Uterus (tissue), 3 donors: ENCODE measurements at regions not wholly inside any gene's neighbourhood (a gene's known extent, or its start where the extent isn't known, plus 50 kb on each side); places are given as distances from the start of the nearest gene placed in this dataset.
A peak's percentile ranks its signal among the peaks of the same experiment; 100 is the strongest.

Experiments used
- DNase-seq, 2 donors: peaks; one replicate each; pipeline ENCODE4 v3.0.0-alpha.2; 2019 to 2020
- H3K27ac ChIP-seq, 2 donors: fragments of 200-600 bp; sonication (generic); 1 replicate in 1 of 2; 2 replicates in 1 of 2; pipeline ENCODE4 v1.5.1; 2016 to 2018
- H3K27me3 ChIP-seq, 2 donors: fragments of 200-600 bp; sonication (generic); one replicate each; pipeline ENCODE4 v1.5.1; 2018 to 2019; ENCODE audit warnings: control low read depth in 1 of 2
- H3K36me3 ChIP-seq, 2 donors: fragments of 200-600 bp; sonication (generic); one replicate each; pipeline ENCODE4 v1.5.1; 2019; ENCODE audit warnings: control low read depth in 1 of 2
- H3K4me1 ChIP-seq, 2 donors: fragments of 200-600 bp; sonication (generic); one replicate each; pipeline ENCODE4 v1.5.1; 2018 to 2019; ENCODE audit warnings: control low read depth in 1 of 2
- H3K4me3 ChIP-seq, 2 donors: fragments of 200-600 bp; sonication (generic); 1 replicate in 1 of 2; 2 replicates in 1 of 2; pipeline ENCODE4 v1.5.1; 2018 to 2019; ENCODE audit warnings: mild to moderate bottlenecking in 1 of 2
- H3K9me3 ChIP-seq, 2 donors: fragments of 200-600 bp; sonication (generic); one replicate each; pipeline ENCODE4 v1.5.1; 2019; ENCODE audit warnings: control low read depth in 1 of 2
- POLR2A ChIP-seq, 2 donors: fragments of 450-650 bp; IDR thresholded peaks; one replicate each; pipeline ENCODE4 v1.6.1; 2016; ENCODE audit warnings: antibody characterized with exemption in 2 of 2, mild to moderate bottlenecking in 1 of 2, moderate library complexity in 1 of 2
- intact Hi-C: fragments of 100-400 bp; cut with DNase I; formaldehyde crosslinking; loops from one replicate; pipeline ENCODE4 v1.15.1; 2023; ENCODE audit warnings: low total_unique reads
- TF ChIP-seq, protein P1 (sequence below), 4 experiments: fragments of 200-600 bp in 2 of 4; fragments of 450-650 bp in 2 of 4; sonication (generic) in 2 of 4; IDR thresholded peaks; one replicate each; pipeline ENCODE4 v1.5.1; 2016 to 2019; ENCODE audit warnings: antibody characterized with exemption in 4 of 4, mild to moderate bottlenecking in 2 of 4, moderate library complexity in 1 of 4
- donor health status: DM: yes; HTN: yes; CAD: no.

DNA sequence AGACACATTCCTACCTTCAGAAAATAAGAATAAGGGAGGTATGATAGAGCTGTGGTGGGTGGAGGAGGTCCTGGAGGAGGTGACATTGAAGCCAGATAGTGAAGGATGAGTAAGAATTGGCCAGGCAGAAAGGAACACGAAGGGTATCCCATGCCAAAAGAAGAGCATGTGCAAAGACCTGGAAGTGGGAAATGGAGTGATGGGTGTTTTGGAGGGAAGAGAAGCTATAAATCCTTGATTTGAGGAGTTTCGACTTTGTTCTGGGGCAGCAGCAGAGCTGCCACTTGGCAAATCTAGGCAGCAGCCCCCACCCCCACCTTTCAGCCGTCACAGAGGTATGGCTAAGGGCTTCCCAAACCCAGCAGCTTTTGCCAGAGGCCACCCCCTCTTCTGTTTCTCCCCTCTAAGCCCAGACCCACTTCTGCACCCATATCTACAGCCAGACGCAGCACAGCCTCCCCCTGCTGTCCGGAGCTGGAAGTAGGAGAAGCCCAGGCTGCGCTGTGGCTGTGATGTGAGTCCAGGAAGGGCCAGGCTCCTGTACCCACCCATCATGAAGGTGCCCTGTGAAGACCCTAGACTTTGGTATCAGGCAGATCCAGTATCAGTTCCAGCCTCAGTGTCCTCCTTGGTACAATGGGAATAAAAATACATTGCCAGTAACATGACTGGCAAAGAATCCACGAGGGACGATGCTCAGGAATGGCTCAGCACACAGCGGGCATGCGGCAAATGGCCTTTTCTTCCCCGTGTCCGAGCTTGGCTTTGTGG lies 188.7 kb upstream of the LINGO1 start:
- Histone ChIP-seq H3K27me3 (peaks cover 0 to 4% of the 10 kb centered on the region in 2 donors), H3K27ac (no peak overlapping the region), H3K9me3 (no peaks in the 10 kb centered on the region), H3K4me1 (peaks cover 0 to 19% of the 10 kb centered on the region in 2 donors), H3K4me3 (no peak overlapping the region), H3K36me3 (no peaks in the 10 kb centered on the region)
- DNase-seq = no peak
- intact Hi-C loops = no loop called here
- TF ChIP-seq, protein P1, sequence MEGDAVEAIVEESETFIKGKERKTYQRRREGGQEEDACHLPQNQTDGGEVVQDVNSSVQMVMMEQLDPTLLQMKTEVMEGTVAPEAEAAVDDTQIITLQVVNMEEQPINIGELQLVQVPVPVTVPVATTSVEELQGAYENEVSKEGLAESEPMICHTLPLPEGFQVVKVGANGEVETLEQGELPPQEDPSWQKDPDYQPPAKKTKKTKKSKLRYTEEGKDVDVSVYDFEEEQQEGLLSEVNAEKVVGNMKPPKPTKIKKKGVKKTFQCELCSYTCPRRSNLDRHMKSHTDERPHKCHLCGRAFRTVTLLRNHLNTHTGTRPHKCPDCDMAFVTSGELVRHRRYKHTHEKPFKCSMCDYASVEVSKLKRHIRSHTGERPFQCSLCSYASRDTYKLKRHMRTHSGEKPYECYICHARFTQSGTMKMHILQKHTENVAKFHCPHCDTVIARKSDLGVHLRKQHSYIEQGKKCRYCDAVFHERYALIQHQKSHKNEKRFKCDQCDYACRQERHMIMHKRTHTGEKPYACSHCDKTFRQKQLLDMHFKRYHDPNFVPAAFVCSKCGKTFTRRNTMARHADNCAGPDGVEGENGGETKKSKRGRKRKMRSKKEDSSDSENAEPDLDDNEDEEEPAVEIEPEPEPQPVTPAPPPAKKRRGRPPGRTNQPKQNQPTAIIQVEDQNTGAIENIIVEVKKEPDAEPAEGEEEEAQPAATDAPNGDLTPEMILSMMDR (IDR thresholded peaks at IDR 0.05) = peak in 3 of 4 experiments; percentile 31 to 49 (median 49)
- TF ChIP-seq POLR2A (IDR thresholded peaks at IDR 0.05) = no peak

DNA sequence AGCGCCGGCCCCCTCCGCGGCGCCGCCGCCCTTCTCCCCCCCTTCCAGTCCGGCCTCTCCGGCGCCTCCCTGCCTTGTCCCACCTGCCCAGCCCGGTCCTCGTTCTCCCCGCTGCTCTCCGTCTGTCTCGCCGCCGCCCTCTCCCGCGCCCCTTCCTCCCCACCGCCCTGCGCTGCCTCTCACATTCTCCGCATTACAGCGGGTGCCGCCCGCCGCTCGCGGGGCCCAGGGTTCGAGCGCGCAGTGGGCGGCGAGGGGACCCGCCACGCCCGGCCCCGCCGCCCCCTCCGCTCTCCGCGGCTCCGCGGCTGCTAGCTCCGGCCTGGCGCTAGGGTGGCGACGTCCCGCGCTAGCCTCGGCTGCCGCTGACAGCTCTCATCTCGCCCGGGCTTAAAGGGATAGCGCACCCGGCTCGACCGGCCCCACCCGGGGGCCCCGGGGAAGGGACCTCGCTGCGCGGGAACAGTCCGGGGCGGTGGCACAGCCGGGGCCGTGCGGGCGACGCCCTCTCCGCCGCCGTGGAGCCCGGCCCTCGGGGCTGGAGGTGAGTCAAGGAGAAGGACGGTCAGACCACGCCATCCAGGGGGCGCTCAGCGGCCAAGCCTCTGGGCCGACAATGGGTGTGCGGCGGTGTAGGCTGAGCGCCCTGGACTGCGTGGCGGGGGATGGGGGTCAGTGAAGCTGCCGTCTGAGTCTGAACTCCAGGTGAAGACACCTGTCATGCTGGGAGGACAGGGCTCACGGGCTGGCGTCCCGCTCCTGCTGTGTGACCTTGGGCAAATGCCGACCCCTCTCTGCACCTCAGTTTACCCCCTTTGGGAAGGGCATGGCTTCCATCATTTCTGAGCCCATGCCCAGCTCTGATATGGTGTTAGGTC lies 187.4 kb upstream of the LINGO1 start:
- intact Hi-C loops = no loop called here
- no peak for DNase-seq
- no peaks in the 10 kb centered on the region for H3K9me3 ChIP-seq
- TF ChIP-seq, protein P1 (IDR thresholded peaks at IDR 0.05) = no peak
- TF ChIP-seq POLR2A (IDR thresholded peaks at IDR 0.05) = no peak
- H3K4me1 ChIP-seq = peaks cover 0 to 19% of the 10 kb centered on the region in 2 donors
- peaks cover 0 to 4% of the 10 kb centered on the region in 2 donors for H3K27me3 ChIP-seq
- H3K36me3 ChIP-seq = no peaks in the 10 kb centered on the region
- no peak overlapping the region for H3K4me3 ChIP-seq
- no peak overlapping the region for H3K27ac ChIP-seq

DNA sequence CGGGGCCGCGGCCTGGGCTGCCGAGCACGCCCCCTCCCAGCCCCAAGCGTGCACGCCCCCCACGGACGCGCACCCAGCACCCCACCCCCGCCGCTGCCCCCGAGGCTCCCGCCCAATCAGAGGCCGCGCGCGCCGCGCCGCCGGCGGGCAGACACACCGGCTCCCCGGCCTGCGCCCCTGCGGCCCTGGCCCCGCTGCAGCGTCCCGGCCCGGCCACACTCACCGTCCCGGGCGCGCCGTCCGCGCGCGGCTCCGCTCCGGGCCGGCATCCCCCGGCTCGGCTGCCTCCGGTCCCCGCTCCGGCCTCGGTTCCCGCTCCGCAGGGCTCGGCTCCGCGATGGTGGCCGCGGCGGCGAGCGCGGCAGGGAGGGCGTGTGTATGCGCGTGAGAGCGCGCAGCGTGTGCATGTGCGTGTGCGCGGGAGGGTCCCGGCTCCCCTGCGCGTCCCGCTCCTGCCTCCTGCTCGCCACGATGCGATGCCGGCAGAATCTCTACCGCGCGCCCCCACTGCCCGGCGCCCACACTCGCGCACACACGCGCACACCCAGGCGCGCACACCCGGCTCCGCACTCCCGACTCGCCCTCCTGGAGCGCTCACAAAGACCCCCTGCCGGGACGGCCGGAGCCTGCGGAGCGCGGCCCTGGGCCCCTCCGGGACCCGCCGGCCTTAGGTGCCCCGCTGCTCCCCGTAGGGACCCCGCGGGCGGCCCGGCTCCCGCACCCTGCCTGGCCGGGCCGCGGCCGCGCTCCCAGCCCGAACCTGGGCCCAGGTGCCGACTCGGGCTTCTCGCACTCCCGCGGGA lies 186.5 kb upstream of the LINGO1 start:
- TF ChIP-seq, protein P1 (IDR thresholded peaks at IDR 0.05) = no peak
- TF ChIP-seq POLR2A (IDR thresholded peaks at IDR 0.05) = no peak
- H3K9me3 ChIP-seq = no peaks in the 10 kb centered on the region
- peaks cover 0 to 19% of the 10 kb centered on the region in 2 donors for H3K4me1 ChIP-seq
- H3K27me3 ChIP-seq = peaks cover 0 to 4% of the 10 kb centered on the region in 2 donors
- no peak for DNase-seq
- H3K4me3 ChIP-seq = no peak overlapping the region
- no peaks in the 10 kb centered on the region for H3K36me3 ChIP-seq
- H3K27ac ChIP-seq = no peak overlapping the region
- intact Hi-C loops = no loop called here

DNA sequence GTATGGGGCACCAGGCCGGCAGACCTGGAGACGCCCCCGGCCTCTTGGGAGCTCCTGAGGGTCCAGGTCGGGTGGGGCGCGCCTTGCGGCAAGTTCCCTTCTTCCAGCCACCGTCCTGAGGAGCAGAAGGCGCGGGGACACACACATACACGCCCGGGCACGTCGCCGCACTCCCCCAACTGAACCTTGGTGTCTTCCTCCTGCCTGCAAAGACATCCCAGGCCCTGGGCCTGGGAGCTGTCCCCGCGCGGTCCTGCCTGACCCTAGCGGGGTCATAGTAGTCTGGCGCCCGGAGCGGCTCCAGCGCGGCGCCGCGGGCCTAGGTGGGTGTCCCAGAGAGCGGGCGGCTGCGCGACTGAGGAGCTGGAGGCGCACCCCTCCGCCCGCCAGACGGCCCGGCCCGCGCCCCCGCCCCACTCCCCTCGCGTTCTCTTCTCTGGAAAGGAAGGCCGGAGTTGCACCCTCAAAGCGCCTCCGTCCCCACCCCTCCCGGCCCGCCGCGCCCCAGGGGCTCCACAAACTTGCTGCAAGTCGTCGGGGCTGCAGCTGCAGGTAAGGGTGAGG lies 185.9 kb upstream of the LINGO1 start:
- no peaks in the 10 kb centered on the region for H3K36me3 ChIP-seq
- TF ChIP-seq, protein P1 (IDR thresholded peaks at IDR 0.05) = no peak
- TF ChIP-seq POLR2A (IDR thresholded peaks at IDR 0.05) = no peak
- peaks cover 0 to 4% of the 10 kb centered on the region in 2 donors for H3K27me3 ChIP-seq
- no peak overlapping the region for H3K27ac ChIP-seq
- DNase-seq = no peak
- H3K9me3 ChIP-seq = no peaks in the 10 kb centered on the region
- intact Hi-C loops = no loop called here
- peaks cover 0 to 19% of the 10 kb centered on the region in 2 donors for H3K4me1 ChIP-seq
- no peak overlapping the region for H3K4me3 ChIP-seq
